ENCODE measurements at regions not wholly inside any gene's neighbourhood (a gene's known extent, or its start where the extent isn't known, plus 50 kb on each side); places are given as distances from the start of the nearest gene placed in this dataset.
A peak's percentile ranks its signal among the peaks of the same experiment; 100 is the strongest.

DNA sequence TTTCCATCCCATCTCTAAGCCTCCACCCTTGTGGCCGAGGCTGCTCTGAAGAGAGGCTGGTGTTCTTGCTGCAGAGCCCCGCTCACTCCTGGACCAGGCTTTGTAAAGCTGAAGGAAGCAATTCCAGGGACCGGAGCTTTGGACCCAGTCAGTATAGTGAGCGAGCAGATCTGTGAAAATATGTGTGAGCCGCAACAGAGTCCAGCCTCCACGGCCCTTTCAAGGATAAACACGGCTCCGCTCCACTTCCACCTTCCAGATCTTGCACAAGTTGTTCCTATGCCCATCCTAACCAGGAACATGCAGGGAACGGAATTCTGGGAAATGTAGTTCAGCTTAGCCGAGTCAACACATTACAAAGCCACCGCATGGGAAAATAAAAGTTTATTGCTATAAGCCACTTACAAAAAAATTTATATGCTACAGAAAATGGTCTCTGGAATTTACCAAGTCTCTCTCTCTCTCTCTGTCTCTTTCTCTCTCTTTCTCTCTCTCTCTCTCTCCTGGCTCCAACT is 151.7 kb upstream of the ZNF521 start:
- FAIRE-seq: no peak
- no peaks in the 10 kb centered on the region for H3K27me3 ChIP-seq (ENCODE audit: control insufficient read depth, insufficient read depth, low read length)
- TF ChIP-seq, protein P1, sequence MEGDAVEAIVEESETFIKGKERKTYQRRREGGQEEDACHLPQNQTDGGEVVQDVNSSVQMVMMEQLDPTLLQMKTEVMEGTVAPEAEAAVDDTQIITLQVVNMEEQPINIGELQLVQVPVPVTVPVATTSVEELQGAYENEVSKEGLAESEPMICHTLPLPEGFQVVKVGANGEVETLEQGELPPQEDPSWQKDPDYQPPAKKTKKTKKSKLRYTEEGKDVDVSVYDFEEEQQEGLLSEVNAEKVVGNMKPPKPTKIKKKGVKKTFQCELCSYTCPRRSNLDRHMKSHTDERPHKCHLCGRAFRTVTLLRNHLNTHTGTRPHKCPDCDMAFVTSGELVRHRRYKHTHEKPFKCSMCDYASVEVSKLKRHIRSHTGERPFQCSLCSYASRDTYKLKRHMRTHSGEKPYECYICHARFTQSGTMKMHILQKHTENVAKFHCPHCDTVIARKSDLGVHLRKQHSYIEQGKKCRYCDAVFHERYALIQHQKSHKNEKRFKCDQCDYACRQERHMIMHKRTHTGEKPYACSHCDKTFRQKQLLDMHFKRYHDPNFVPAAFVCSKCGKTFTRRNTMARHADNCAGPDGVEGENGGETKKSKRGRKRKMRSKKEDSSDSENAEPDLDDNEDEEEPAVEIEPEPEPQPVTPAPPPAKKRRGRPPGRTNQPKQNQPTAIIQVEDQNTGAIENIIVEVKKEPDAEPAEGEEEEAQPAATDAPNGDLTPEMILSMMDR (IDR thresholded peaks at IDR 0.05; ENCODE audit: insufficient read depth, low read length, severe bottlenecking): no peak
- H3K36me3 ChIP-seq (ENCODE audit: control insufficient read depth, insufficient read depth, low read length): no peaks in the 10 kb centered on the region
- H3K4me3 ChIP-seq (ENCODE audit: low read depth, low read length): no peak overlapping the region
- peak; percentile 45 for DNase-seq (ENCODE audit: low read depth)

DNA sequence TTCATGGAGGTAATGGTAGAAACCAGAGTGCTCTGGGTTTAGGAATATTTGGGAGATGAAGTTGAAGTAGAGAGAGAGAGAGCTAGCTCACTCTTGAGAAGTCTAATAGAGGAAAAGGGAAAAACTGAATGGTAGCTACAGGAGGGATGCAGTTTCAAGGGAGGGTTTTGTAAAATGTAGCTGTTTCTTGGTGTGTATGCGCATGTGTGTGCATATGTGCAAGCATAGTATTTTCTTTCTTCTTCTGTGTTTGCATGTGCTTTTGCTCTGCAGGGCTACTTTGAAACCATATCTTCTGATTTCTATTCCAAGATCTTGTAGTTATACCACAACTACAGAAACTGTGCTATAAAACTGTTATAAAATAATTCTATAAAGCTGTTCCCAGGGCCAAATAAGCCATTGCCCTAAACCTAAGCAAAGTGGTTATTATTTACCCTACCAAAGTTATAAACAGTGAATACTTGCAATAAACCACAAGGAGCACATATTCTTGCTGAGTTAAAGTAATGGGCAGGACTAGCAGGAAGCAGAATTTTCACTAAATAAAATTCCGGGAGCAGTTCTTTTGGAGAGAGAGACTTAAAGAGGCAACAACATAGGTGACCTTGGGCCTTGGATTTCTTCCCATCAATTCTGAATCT is 145.3 kb upstream of the ZNF521 start:
- DNase-seq (ENCODE audit: low read depth) (no peak), FAIRE-seq (no peak)
- H3K27me3 ChIP-seq (ENCODE audit: control insufficient read depth, insufficient read depth, low read length): no peaks in the 10 kb centered on the region
- TF ChIP-seq, protein P1 (IDR thresholded peaks at IDR 0.05; ENCODE audit: insufficient read depth, low read length, severe bottlenecking): no peak
- no peaks in the 10 kb centered on the region for H3K36me3 ChIP-seq (ENCODE audit: control insufficient read depth, insufficient read depth, low read length)
- H3K4me3 ChIP-seq (ENCODE audit: low read depth, low read length): no peak overlapping the region

DNA sequence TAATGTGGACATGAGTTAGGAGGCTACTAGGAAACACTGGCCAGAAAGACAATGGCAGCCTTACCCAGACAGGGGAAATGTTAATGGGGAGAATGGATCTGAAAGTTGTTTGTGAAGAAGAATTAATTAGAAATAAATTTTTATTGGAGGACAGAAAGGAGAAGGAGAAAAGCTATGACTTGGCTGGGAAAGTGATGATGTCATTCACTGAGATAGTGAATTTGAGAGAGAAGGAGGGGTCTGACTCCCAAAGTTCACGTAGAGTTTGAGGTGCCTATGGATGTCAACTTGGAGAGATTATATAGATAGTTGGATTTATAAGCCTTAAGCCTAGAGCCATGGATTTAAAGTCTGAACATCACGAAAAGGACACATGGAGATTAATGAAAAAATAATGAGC is 144.6 kb upstream of the ZNF521 start:
- Histone ChIP-seq H3K4me3 (ENCODE audit: low read depth, low read length) (no peak overlapping the region), H3K36me3 (ENCODE audit: control insufficient read depth, insufficient read depth, low read length) (no peaks in the 10 kb centered on the region), H3K27me3 (ENCODE audit: control insufficient read depth, insufficient read depth, low read length) (no peaks in the 10 kb centered on the region)
- TF ChIP-seq, protein P1 (IDR thresholded peaks at IDR 0.05; ENCODE audit: insufficient read depth, low read length, severe bottlenecking): no peak
- DNase-seq (ENCODE audit: low read depth) (no peak), FAIRE-seq (no peak)

DNA sequence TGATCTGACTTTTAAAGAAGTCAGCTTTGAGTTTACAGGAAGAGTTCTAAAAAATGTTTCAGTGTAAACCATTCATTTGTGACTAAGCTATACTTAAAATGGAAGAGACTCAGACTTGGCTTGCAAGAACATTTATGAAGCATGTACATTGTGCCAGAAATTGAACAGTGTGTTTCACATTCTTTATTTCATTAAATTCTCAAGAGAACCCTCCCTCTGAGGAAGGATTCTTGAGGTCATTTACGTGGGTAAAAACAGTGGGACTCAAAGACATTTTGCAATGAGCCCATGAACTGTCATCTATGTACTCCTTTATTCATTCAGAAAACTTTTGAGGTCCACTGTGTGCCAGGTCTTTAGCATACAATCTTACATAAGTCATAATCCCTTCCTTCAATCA is 143.6 kb upstream of the ZNF521 start:
- Histone ChIP-seq H3K36me3 (ENCODE audit: control insufficient read depth, insufficient read depth, low read length) (no peaks in the 10 kb centered on the region), H3K4me3 (ENCODE audit: low read depth, low read length) (no peak overlapping the region), H3K27me3 (ENCODE audit: control insufficient read depth, insufficient read depth, low read length) (no peaks in the 10 kb centered on the region)
- DNase-seq (ENCODE audit: low read depth): no peak
- TF ChIP-seq, protein P1 (IDR thresholded peaks at IDR 0.05; ENCODE audit: insufficient read depth, low read length, severe bottlenecking): no peak
- no peak for FAIRE-seq

DNA sequence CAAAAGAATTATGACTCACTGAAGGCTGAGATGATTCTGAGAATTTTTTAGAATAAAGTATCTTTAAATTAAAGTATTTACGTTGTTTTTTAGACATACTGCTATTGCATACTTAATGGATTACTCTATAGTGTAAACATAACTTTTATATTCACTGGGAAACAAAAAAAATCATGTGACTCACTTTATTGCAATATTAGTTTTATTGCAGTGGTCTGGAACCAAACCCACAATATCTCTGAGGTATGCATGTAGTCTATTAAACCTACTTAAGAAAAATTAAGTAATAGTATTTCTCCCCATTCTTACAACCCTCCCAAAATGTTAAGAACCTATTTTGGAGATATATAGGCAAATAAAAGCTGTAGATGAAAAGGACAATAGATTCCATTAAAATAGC is 142.9 kb upstream of the ZNF521 start:
- TF ChIP-seq, protein P1 (IDR thresholded peaks at IDR 0.05; ENCODE audit: insufficient read depth, low read length, severe bottlenecking): no peak
- DNase-seq (ENCODE audit: low read depth): no peak
- Histone ChIP-seq H3K27me3 (ENCODE audit: control insufficient read depth, insufficient read depth, low read length) (no peaks in the 10 kb centered on the region), H3K36me3 (ENCODE audit: control insufficient read depth, insufficient read depth, low read length) (no peaks in the 10 kb centered on the region), H3K4me3 (ENCODE audit: low read depth, low read length) (no peak overlapping the region)
- FAIRE-seq: no peak

DNA sequence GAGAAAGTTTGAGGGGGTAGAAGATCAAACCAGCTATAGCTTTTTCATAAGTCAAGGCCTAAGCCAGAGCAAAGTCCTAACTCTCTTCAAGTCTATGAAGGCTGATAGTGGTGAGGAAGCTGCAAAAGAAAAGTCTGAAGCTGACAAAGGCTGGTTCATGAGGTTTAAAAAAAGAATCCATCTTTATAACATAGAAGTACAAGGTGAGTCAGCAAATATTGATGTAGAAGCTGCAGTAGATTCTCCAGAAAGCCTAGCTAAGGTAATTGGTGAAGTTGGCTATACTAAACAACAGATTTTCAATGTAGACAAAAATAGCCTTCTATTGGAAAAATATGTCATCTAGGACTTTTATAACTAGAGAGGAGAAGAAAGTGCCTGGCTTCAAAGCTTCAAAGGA is 141.4 kb upstream of the ZNF521 start:
- TF ChIP-seq, protein P1 (IDR thresholded peaks at IDR 0.05; ENCODE audit: insufficient read depth, low read length, severe bottlenecking): no peak
- FAIRE-seq (no peak), DNase-seq (ENCODE audit: low read depth) (no peak)
- Histone ChIP-seq H3K27me3 (ENCODE audit: control insufficient read depth, insufficient read depth, low read length) (no peaks in the 10 kb centered on the region), H3K4me3 (ENCODE audit: low read depth, low read length) (no peak overlapping the region), H3K36me3 (ENCODE audit: control insufficient read depth, insufficient read depth, low read length) (no peaks in the 10 kb centered on the region)

All from bronchial epithelial cell (primary cell).